ENCODE measurements at regions not wholly inside any gene's neighbourhood (a gene's known extent, or its start where the extent isn't known, plus 50 kb on each side); places are given as distances from the start of the nearest gene placed in this dataset.
"Not testable (repeated sequence)": the region's sequence is repeated elsewhere in the genome, so short reads cannot be mapped to it uniquely, and the experiment has no call there.

DNA sequence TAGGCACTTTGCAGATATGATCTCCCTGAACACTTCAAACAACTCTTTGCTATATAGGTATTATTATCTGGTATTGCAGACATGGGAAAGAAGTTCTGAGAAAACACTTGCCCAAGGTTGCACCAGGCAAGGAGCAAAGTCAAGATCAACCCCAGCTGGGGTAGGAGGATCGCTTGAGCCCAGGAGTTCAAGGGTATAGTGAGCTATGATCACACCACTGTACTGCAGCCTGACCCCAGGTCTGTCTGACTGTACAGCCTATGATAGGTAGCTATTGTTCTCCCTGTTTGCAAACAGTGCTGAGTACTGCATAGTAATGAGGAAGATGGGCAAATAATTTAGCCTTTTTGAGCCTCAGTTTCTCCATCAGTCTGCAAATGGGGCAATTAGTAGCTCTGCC lies 60.5 kb upstream of the GRK3 start:
- H4K20me1 ChIP-seq (ENCODE audit: low read length); H3K9ac ChIP-seq (ENCODE audit: low read length); DNase-seq; H3K9me2 ChIP-seq (replicated peaks; ENCODE audit: low read length); H3K9me3 ChIP-seq (ENCODE audit: low read length); H3K27me3 ChIP-seq (ENCODE audit: low read length); H3K4me2 ChIP-seq (ENCODE audit: low read length); H3K27ac ChIP-seq (ENCODE audit: low read length); H3K79me2 ChIP-seq (ENCODE audit: low read length); H3K4me1 ChIP-seq (ENCODE audit: insufficient read depth, low read length); intact Hi-C loops (cut with micrococcal nuclease); H2AFZ ChIP-seq (ENCODE audit: low read length); POLR2A ChIA-PET (ENCODE audit: unreplicated experiment); H3F3A ChIP-seq (ENCODE audit: low read length, unreplicated experiment); H3K36me3 ChIP-seq (ENCODE audit: low read depth, low read length); CTCF ChIA-PET; H3K4me3 ChIP-seq (ENCODE audit: low read length); BruUV-seq (replicated peaks); ATAC-seq: not testable (repeated sequence)

DNA sequence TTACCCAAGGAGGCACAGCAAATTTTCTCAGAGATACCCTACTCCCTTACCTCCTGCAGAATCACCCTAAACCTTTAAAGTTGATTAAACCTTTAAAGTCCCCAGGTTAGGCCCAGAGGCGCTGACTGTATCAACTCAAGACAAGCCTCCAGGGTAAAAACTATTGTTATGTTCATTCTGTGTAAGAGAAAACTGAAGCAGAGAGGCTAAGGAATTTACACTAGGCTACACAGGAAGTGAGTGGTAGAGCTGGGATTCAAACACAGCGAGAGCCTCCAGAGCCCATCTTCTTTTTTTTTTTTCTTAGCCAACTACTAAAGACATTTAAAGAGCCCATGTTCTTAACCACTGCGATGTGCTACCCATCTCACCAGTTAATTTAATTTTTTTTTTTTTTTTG lies 56.3 kb upstream of the GRK3 start:
- DNase-seq (no peak), ATAC-seq (no peak)
- H3K79me2 ChIP-seq (ENCODE audit: low read length): no peaks in the 10 kb centered on the region
- TF ChIP-seq EZH2phosphoT487 (IDR thresholded peaks at IDR 0.05; ENCODE audit: borderline replicate concordance, low read length) (no peak), EZH2 (IDR thresholded peaks at IDR 0.05; ENCODE audit: low read length, unreplicated experiment) (no peak)
- TF ChIP-seq, protein P1, sequence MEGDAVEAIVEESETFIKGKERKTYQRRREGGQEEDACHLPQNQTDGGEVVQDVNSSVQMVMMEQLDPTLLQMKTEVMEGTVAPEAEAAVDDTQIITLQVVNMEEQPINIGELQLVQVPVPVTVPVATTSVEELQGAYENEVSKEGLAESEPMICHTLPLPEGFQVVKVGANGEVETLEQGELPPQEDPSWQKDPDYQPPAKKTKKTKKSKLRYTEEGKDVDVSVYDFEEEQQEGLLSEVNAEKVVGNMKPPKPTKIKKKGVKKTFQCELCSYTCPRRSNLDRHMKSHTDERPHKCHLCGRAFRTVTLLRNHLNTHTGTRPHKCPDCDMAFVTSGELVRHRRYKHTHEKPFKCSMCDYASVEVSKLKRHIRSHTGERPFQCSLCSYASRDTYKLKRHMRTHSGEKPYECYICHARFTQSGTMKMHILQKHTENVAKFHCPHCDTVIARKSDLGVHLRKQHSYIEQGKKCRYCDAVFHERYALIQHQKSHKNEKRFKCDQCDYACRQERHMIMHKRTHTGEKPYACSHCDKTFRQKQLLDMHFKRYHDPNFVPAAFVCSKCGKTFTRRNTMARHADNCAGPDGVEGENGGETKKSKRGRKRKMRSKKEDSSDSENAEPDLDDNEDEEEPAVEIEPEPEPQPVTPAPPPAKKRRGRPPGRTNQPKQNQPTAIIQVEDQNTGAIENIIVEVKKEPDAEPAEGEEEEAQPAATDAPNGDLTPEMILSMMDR (conservative IDR thresholded peaks at IDR 0.05; ENCODE audit: low read depth, low read length): no peak
- no peaks in the 10 kb centered on the region for H3K9me3 ChIP-seq (ENCODE audit: low read length)
- H3F3A ChIP-seq (ENCODE audit: low read length, unreplicated experiment): no peaks in the 10 kb centered on the region
- no peak overlapping the region for H2AFZ ChIP-seq (ENCODE audit: low read length)
- no peak overlapping the region for H3K9ac ChIP-seq (ENCODE audit: low read length)
- no peak overlapping the region for H3K27ac ChIP-seq (ENCODE audit: low read length)
- no peaks in the 10 kb centered on the region for H3K4me1 ChIP-seq (ENCODE audit: insufficient read depth, low read length)
- CTCF ChIA-PET: no interaction called here
- H3K4me2 ChIP-seq (ENCODE audit: low read length): no peak overlapping the region
- BruUV-seq (replicated peaks): no TSS peak
- H3K9me2 ChIP-seq (replicated peaks; ENCODE audit: low read length): no peaks in the 10 kb centered on the region
- H3K4me3 ChIP-seq (ENCODE audit: low read length): no peak overlapping the region
- intact Hi-C loops (cut with micrococcal nuclease): no loop called here
- H3K36me3 ChIP-seq (ENCODE audit: low read depth, low read length): no peaks in the 10 kb centered on the region
- no peaks in the 10 kb centered on the region for H3K27me3 ChIP-seq (ENCODE audit: low read length)
- POLR2A ChIA-PET (ENCODE audit: unreplicated experiment): no interaction called here
- H4K20me1 ChIP-seq (ENCODE audit: low read length): no peaks in the 10 kb centered on the region

DNA sequence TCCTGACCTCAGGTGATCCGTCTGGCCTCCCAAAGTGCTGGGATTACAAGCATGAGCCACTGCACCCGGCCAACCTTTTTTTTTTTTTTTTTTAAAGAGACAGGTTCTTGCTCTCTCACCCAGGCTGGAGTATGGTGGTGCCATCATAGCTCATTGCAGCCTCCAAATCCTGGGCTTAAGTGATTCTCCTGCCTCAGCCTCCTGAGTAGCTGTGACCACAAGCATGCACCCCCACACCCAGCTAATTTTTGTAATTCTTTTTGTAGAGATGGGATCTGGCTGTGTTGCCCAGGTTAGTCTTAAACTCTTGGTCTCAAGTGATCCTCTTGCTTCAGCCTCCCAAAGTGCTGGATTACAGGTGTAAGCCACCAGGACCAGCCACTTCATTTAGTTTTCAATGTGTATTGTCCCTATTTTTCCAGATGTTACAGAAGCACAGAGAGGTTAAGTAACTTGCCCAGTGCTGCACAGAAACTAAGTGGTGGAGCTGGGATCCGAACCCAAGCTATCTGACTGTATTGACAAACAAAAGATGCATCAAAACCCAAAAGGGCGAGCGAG lies 55.6 kb upstream of the GRK3 start:
- Histone ChIP-seq H3K9ac (ENCODE audit: low read length) (no peak overlapping the region), H4K20me1 (ENCODE audit: low read length) (no peaks in the 10 kb centered on the region), H3K4me2 (ENCODE audit: low read length) (no peak overlapping the region), H3K27ac (ENCODE audit: low read length) (no peak overlapping the region), H3K36me3 (ENCODE audit: low read depth, low read length) (no peaks in the 10 kb centered on the region), H3K9me2 (replicated peaks; ENCODE audit: low read length) (no peaks in the 10 kb centered on the region), H3K4me3 (ENCODE audit: low read length) (no peak overlapping the region), H2AFZ (ENCODE audit: low read length) (no peak overlapping the region), H3K9me3 (ENCODE audit: low read length) (no peaks in the 10 kb centered on the region), H3K4me1 (ENCODE audit: insufficient read depth, low read length) (no peaks in the 10 kb centered on the region), H3F3A (ENCODE audit: low read length, unreplicated experiment) (no peaks in the 10 kb centered on the region), H3K79me2 (ENCODE audit: low read length) (no peaks in the 10 kb centered on the region), H3K27me3 (ENCODE audit: low read length) (no peaks in the 10 kb centered on the region)
- BruUV-seq (replicated peaks): no TSS peak
- CTCF ChIA-PET: no interaction called here
- no peak for TF ChIP-seq EZH2phosphoT487 (IDR thresholded peaks at IDR 0.05; ENCODE audit: borderline replicate concordance, low read length)
- no peak for TF ChIP-seq EZH2 (IDR thresholded peaks at IDR 0.05; ENCODE audit: low read length, unreplicated experiment)
- TF ChIP-seq, protein P1 (conservative IDR thresholded peaks at IDR 0.05; ENCODE audit: low read depth, low read length): no peak
- DNase-seq (no peak), ATAC-seq (no peak)
- POLR2A ChIA-PET (ENCODE audit: unreplicated experiment): no interaction called here
- intact Hi-C loops (cut with micrococcal nuclease): no loop called here

Measured in PC-3 (cell line).